ENCODE measurements at regions not wholly inside any gene's neighbourhood (a gene's known extent, or its start where the extent isn't known, plus 50 kb on each side); places are given as distances from the start of the nearest gene placed in this dataset.
"Not testable (repeated sequence)": the region's sequence is repeated elsewhere in the genome, so short reads cannot be mapped to it uniquely, and the experiment has no call there.

- Mint-ChIP-seq H3K4me1 (ENCODE audit: low read depth) (no peaks in the 10 kb centered on the region), H3K27me3 (ENCODE audit: insufficient read depth) (no peaks in the 10 kb centered on the region), H3K27ac (no peak overlapping the region), H3K9me3 (peaks cover 10% of the 10 kb centered on the region), H3K36me3 (ENCODE audit: low read depth) (no peaks in the 10 kb centered on the region), H3K4me3 (no peak overlapping the region)
- DNase-seq (ENCODE audit: low spot score), result no peak
- intact Hi-C loops (cut with micrococcal nuclease), result no loop called here
Observed at GRCh38 chr2:228466851-228467250, 285.4 kb upstream of the SPHKAP start.

GRCh38 chr2:228465408-228465807 lies 283.9 kb upstream of the SPHKAP start:
- Mint-ChIP-seq H3K27ac (no peak overlapping the region), H3K27me3 (ENCODE audit: insufficient read depth) (no peaks in the 10 kb centered on the region), H3K4me1 (ENCODE audit: low read depth) (no peaks in the 10 kb centered on the region), H3K4me3 (no peak overlapping the region), H3K9me3 (peaks cover 4% of the 10 kb centered on the region), H3K36me3 (ENCODE audit: low read depth) (no peaks in the 10 kb centered on the region)
- intact Hi-C loops (cut with micrococcal nuclease), result no loop called here
- no peak for DNase-seq (ENCODE audit: low spot score)

GRCh38 chr2:228458364-228458763 lies 276.9 kb upstream of the SPHKAP start:
- no peaks in the 10 kb centered on the region for H3K27me3 Mint-ChIP-seq (ENCODE audit: insufficient read depth)
- H3K4me3 Mint-ChIP-seq, result no peak overlapping the region
- intact Hi-C loops (cut with micrococcal nuclease), result no loop called here
- no peak for DNase-seq (ENCODE audit: low spot score)
- H3K4me1 Mint-ChIP-seq (ENCODE audit: low read depth), result no peaks in the 10 kb centered on the region
- H3K9me3 Mint-ChIP-seq, result peaks cover 48% of the 10 kb centered on the region
- H3K27ac Mint-ChIP-seq, result no peak overlapping the region
- H3K36me3 Mint-ChIP-seq (ENCODE audit: low read depth), result no peaks in the 10 kb centered on the region

- intact Hi-C loops (cut with micrococcal nuclease), result no loop called here
- Mint-ChIP-seq H3K4me1 (ENCODE audit: low read depth) (no peaks in the 10 kb centered on the region), H3K9me3 (no peaks in the 10 kb centered on the region), H3K36me3 (ENCODE audit: low read depth) (no peaks in the 10 kb centered on the region), H3K4me3 (no peak overlapping the region), H3K27me3 (ENCODE audit: insufficient read depth) (no peaks in the 10 kb centered on the region), H3K27ac (no peak overlapping the region)
- no peak for DNase-seq (ENCODE audit: low spot score)
Observed at GRCh38 chr2:228447266-228447915, 265.9 kb upstream of the SPHKAP start.

- Mint-ChIP-seq H3K27ac (no peak overlapping the region), H3K4me3 (no peak overlapping the region), H3K27me3 (ENCODE audit: insufficient read depth) (no peaks in the 10 kb centered on the region), H3K9me3 (no peaks in the 10 kb centered on the region), H3K36me3 (ENCODE audit: low read depth) (no peaks in the 10 kb centered on the region), H3K4me1 (ENCODE audit: low read depth) (no peaks in the 10 kb centered on the region)
- no peak for DNase-seq (ENCODE audit: low spot score)
- intact Hi-C loops (cut with micrococcal nuclease), result no loop called here
Observed at GRCh38 chr2:228446734-228447133, 265.2 kb upstream of the SPHKAP start.

GRCh38 chr2:228444161-228444560 lies 262.7 kb upstream of the SPHKAP start:
- intact Hi-C loops (cut with micrococcal nuclease), result no loop called here
- H3K27ac Mint-ChIP-seq, result no peak overlapping the region
- DNase-seq (ENCODE audit: low spot score), result no peak
- no peak overlapping the region for H3K4me3 Mint-ChIP-seq
- H3K9me3 Mint-ChIP-seq, result peaks cover 3% of the 10 kb centered on the region
- H3K4me1 Mint-ChIP-seq (ENCODE audit: low read depth), result no peaks in the 10 kb centered on the region
- no peaks in the 10 kb centered on the region for H3K36me3 Mint-ChIP-seq (ENCODE audit: low read depth)
- H3K27me3 Mint-ChIP-seq (ENCODE audit: insufficient read depth), result no peaks in the 10 kb centered on the region

- no peaks in the 10 kb centered on the region for H3K36me3 Mint-ChIP-seq (ENCODE audit: low read depth)
- no peak for DNase-seq (ENCODE audit: low spot score)
- intact Hi-C loops (cut with micrococcal nuclease), result no loop called here
- H3K27me3 Mint-ChIP-seq (ENCODE audit: insufficient read depth), result no peaks in the 10 kb centered on the region
- H3K9me3 Mint-ChIP-seq, result peaks cover 13% of the 10 kb centered on the region
- no peak overlapping the region for H3K4me3 Mint-ChIP-seq
- H3K27ac Mint-ChIP-seq, result no peak overlapping the region
- no peaks in the 10 kb centered on the region for H3K4me1 Mint-ChIP-seq (ENCODE audit: low read depth)
Observed at GRCh38 chr2:228433721-228434120, 252.2 kb upstream of the SPHKAP start.

GRCh38 chr2:228432116-228432515 lies 250.6 kb upstream of the SPHKAP start:
- H3K27ac Mint-ChIP-seq, result no peak overlapping the region
- H3K9me3 Mint-ChIP-seq, result peaks cover 22% of the 10 kb centered on the region
- no peak overlapping the region for H3K4me3 Mint-ChIP-seq
- intact Hi-C loops (cut with micrococcal nuclease), result no loop called here
- H3K36me3 Mint-ChIP-seq (ENCODE audit: low read depth), result no peaks in the 10 kb centered on the region
- no peaks in the 10 kb centered on the region for H3K27me3 Mint-ChIP-seq (ENCODE audit: insufficient read depth)
- no peaks in the 10 kb centered on the region for H3K4me1 Mint-ChIP-seq (ENCODE audit: low read depth)
- DNase-seq (ENCODE audit: low spot score), result no peak

- Mint-ChIP-seq H3K4me1 (ENCODE audit: low read depth) (no peaks in the 10 kb centered on the region), H3K4me3 (no peak overlapping the region), H3K9me3 (peaks cover 22% of the 10 kb centered on the region), H3K36me3 (ENCODE audit: low read depth) (no peaks in the 10 kb centered on the region), H3K27ac (no peak overlapping the region), H3K27me3 (ENCODE audit: insufficient read depth) (no peaks in the 10 kb centered on the region)
- intact Hi-C loops (cut with micrococcal nuclease), result no loop called here
- no peak for DNase-seq (ENCODE audit: low spot score)
Observed at GRCh38 chr2:228430986-228431385, 249.5 kb upstream of the SPHKAP start.

- no peaks in the 10 kb centered on the region for H3K36me3 Mint-ChIP-seq (ENCODE audit: low read depth)
- H3K4me3 Mint-ChIP-seq, result no peak overlapping the region
- intact Hi-C loops (cut with micrococcal nuclease), result no loop called here
- no peak overlapping the region for H3K27ac Mint-ChIP-seq
- peaks cover 22% of the 10 kb centered on the region for H3K9me3 Mint-ChIP-seq
- H3K4me1 Mint-ChIP-seq (ENCODE audit: low read depth), result no peaks in the 10 kb centered on the region
- no peaks in the 10 kb centered on the region for H3K27me3 Mint-ChIP-seq (ENCODE audit: insufficient read depth)
- DNase-seq (ENCODE audit: low spot score), result no peak
Observed at GRCh38 chr2:228426502-228427216, 245.2 kb upstream of the SPHKAP start.

GRCh38 chr2:228425411-228426060 lies 244.0 kb upstream of the SPHKAP start:
- H3K4me3 Mint-ChIP-seq; intact Hi-C loops (cut with micrococcal nuclease); H3K4me1 Mint-ChIP-seq (ENCODE audit: low read depth); DNase-seq (ENCODE audit: low spot score); H3K27ac Mint-ChIP-seq; H3K27me3 Mint-ChIP-seq (ENCODE audit: insufficient read depth); H3K36me3 Mint-ChIP-seq (ENCODE audit: low read depth): not testable (repeated sequence)
- H3K9me3 Mint-ChIP-seq, result peaks cover 15% of the 10 kb centered on the region

GRCh38 chr2:228417956-228418355 lies 236.5 kb upstream of the SPHKAP start:
- Mint-ChIP-seq H3K4me1 (ENCODE audit: low read depth) (no peaks in the 10 kb centered on the region), H3K27me3 (ENCODE audit: insufficient read depth) (no peaks in the 10 kb centered on the region), H3K36me3 (ENCODE audit: low read depth) (no peaks in the 10 kb centered on the region), H3K27ac (no peak overlapping the region), H3K4me3 (no peak overlapping the region), H3K9me3 (peaks cover 7% of the 10 kb centered on the region)
- intact Hi-C loops (cut with micrococcal nuclease), result no loop called here
- no peak for DNase-seq (ENCODE audit: low spot score)

GRCh38 chr2:228417526-228417925 lies 236.0 kb upstream of the SPHKAP start:
- H3K27ac Mint-ChIP-seq, result no peak overlapping the region
- H3K4me3 Mint-ChIP-seq, result no peak overlapping the region
- no peaks in the 10 kb centered on the region for H3K36me3 Mint-ChIP-seq (ENCODE audit: low read depth)
- intact Hi-C loops (cut with micrococcal nuclease), result no loop called here
- no peaks in the 10 kb centered on the region for H3K27me3 Mint-ChIP-seq (ENCODE audit: insufficient read depth)
- no peaks in the 10 kb centered on the region for H3K4me1 Mint-ChIP-seq (ENCODE audit: low read depth)
- H3K9me3 Mint-ChIP-seq, result peaks cover 7% of the 10 kb centered on the region
- DNase-seq (ENCODE audit: low spot score), result no peak
